GM12892 (cell line): ENCODE measurements at regions not wholly inside any gene's neighbourhood (a gene's known extent, or its start where the extent isn't known, plus 50 kb on each side); places are given as distances from the start of the nearest gene placed in this dataset.

Experiments used
- DNase-seq: peaks from one replicate; pipeline ENCODE4 v3.0.0; 2011; ENCODE audit not compliant: insufficient read length
- FAIRE-seq: peaks from 2 replicates; lab custom pipeline; 2011; peaks lifted over from hg19 to GRCh38; lab: Jason Lieb, UNC
- POLR2A ChIP-seq: IDR thresholded peaks from 2 replicates; pipeline ENCODE4 v1.6.1; 2011; ENCODE audit warnings: low read depth, low read length, control low read depth
- POLR2AphosphoS5 ChIP-seq: IDR thresholded peaks from 2 replicates; pipeline ENCODE4 v1.6.1; 2011; ENCODE audit warnings: low read depth, low read length, control low read depth
- TAF1 ChIP-seq: IDR thresholded peaks from 2 replicates; pipeline ENCODE4 v1.6.1; 2011; ENCODE audit warnings: low read depth, mild to moderate bottlenecking, control low read depth, low read length, borderline replicate concordance

DNA sequence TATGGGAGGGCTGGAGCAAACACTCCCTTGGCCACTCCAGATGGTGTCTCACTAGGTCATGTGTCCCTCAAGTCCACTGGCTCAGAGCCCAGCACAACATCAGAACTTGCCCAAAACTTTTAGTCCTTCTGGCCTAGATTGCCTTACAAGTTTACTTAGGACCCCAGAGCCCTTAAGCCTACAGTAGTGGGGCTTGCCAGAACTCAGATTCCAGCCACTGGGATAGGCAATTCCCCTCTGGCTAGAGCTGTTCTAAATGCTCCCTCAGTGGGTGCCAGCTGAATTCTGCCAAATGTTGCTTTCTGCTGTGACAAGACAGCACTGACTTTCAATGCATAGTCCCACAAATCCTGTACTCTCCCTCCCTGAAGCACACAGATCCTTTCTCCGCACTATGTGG, 331.1 kb downstream of the HTR7 start:
- no peak for FAIRE-seq
- TF ChIP-seq POLR2A (no peak), POLR2AphosphoS5 (no peak), TAF1 (no peak)
- no peak for DNase-seq

DNA sequence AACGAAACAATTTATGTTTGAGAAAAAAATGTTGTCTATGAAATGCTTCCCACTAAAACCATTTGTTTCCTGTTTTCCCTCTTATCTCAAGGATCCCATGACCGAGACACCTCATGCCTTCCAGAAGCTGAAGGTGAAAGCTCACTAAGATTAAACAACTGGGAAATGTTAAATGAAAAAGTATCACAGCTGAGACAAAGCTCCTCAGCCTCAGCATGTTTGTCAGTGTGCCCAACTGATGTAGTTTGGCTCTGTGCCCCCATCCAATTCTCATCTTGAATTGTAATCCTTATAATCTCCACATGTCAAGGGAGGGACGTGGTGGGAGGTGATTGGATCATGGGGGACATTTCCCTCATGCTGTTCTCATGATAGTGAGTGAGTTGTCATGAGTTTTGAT, 327.3 kb downstream of the HTR7 start:
- TF ChIP-seq POLR2A: no peak
- no peak for TF ChIP-seq TAF1
- TF ChIP-seq POLR2AphosphoS5: no peak
- DNase-seq: no peak
- FAIRE-seq: no peak

DNA sequence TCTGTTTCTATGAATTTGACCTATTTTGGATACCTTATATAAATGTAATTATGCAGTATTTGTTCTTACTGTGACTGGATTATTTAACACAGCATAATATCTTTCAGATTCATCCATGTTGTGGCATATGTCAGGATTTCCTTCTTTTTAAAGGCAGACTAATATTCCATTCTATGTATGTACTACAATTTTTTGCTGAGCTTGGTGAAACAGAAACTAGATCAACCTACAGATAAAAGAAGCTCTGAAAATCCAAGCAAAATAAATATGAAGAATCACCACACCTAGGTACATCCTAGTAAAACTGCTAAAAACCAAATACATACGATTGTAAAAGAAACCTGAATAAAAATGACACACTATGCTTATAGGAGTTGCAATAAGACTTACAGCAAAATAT, 300.5 kb downstream of the HTR7 start:
- FAIRE-seq (no peak), DNase-seq (no peak)
- no peak for TF ChIP-seq POLR2A
- no peak for TF ChIP-seq POLR2AphosphoS5
- no peak for TF ChIP-seq TAF1

DNA sequence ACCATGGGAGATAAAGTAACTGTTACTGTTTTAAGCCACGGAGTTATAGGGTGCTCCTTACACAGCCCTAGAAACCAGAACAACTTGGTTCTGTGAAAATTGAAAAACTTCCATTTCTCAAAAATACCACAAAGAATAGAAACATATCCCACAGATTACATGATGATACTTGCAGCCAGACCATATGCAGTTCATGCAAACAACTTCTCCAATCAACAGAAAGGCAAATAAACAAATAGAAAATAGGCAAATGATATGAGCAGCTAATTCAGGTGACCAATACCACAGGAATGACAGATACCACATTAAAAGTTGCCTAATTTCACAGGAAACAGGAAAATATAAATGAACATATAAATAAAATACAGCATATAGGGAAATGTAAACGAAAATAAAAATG, 297.5 kb downstream of the HTR7 start:
- DNase-seq (no peak), FAIRE-seq (no peak)
- TF ChIP-seq TAF1: no peak
- no peak for TF ChIP-seq POLR2A
- TF ChIP-seq POLR2AphosphoS5: no peak

DNA sequence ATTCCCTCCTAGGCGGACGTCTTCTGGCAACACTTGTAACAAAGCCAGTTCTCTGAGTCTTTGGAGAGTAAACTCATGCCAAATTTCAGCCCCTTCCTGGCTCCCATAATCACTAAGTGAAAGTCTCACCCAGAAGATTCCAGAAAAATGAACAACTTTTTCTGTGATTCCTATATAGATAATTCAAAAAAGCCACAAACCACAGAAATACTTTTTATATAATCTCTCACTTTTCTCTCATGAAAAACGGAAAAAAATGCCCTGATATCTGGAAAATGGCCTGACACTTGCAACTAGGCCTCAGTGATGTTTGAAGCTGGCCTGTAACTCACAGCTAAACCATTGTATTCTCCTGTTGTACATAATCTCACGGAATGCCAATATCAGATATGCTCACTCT, 296.2 kb downstream of the HTR7 start:
- no peak for TF ChIP-seq POLR2AphosphoS5
- TF ChIP-seq POLR2A: no peak
- TF ChIP-seq TAF1: no peak
- DNase-seq (no peak), FAIRE-seq (no peak)

DNA sequence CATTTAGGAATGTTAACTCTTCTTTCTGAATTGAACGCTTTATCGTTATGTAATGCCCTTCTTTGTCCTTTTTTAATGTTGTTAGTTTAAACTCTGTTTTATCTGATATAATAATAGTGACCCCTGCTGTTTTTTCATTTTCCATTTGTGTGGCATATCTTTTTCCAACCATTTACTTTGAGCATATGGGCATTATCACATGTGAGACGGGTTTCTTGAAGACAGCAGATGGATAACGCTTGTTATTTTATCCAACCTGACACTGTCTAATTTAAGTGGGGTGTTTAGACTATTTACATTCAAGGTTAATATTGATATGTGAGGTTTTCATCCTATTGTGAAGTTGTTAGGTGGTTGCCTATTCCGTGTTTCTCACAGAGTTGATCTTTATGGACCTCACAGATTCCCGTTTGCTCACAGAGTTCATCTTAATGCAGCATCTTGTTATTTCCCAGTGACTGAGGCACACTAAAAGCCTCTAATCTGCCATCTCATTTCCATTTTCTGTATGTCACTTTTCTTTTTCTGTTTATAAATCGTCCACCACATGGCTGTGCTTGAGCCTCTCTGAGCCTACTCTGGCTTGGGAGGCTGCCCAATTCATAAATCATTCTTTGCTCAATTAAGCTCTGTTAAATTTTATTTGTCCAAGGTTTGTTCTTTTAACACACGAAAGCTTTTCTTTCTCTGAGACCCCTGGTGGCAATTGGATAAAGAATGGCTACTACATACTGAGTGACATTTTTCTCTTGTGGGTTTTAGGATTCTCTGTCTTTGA, 286.2 kb downstream of the HTR7 start:
- FAIRE-seq (peak; percentile 70), DNase-seq (no peak)
- TF ChIP-seq POLR2A (no peak), TAF1 (no peak), POLR2AphosphoS5 (no peak)

DNA sequence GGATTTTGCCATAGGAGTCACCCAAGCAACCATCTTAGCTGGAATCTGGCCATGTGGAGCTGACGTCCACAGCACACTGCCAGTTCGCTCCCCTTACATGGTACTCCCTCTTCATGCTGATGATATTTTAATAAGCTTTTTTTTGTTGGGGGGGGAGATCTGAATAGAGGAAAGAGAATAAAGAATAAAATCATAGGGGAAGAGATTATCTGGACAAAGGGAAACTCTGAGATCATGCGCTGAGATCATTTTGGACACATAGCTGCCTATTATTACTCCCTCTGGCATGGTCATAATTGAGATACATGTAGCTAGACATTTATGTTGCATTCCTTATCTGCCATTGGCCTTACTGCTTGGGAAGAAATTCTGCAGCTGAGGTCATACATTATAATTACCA, 282.7 kb downstream of the HTR7 start:
- no peak for FAIRE-seq
- DNase-seq: no peak
- TF ChIP-seq TAF1 (no peak), POLR2AphosphoS5 (no peak), POLR2A (no peak)

DNA sequence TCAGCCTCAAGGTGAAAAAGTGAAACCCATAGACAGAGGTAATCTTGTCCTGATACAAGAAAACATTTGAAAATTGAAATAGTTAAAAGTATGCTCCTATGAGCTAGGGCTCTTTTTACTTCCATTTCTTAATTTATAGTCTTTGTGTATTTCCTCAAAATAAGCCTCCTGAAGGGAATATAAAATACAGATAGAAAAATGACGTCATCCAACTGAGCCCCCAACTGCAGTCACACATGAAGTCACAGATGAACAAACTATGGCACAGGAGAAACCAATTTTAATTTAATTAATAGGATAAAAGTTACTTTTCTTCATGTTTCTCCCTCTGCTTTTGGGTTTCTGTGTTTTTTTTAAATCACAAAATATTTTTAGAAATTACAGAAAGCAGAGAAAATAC, 280.3 kb downstream of the HTR7 start:
- TF ChIP-seq TAF1: no peak
- no peak for TF ChIP-seq POLR2AphosphoS5
- TF ChIP-seq POLR2A: no peak
- FAIRE-seq (no peak), DNase-seq (no peak)

DNA sequence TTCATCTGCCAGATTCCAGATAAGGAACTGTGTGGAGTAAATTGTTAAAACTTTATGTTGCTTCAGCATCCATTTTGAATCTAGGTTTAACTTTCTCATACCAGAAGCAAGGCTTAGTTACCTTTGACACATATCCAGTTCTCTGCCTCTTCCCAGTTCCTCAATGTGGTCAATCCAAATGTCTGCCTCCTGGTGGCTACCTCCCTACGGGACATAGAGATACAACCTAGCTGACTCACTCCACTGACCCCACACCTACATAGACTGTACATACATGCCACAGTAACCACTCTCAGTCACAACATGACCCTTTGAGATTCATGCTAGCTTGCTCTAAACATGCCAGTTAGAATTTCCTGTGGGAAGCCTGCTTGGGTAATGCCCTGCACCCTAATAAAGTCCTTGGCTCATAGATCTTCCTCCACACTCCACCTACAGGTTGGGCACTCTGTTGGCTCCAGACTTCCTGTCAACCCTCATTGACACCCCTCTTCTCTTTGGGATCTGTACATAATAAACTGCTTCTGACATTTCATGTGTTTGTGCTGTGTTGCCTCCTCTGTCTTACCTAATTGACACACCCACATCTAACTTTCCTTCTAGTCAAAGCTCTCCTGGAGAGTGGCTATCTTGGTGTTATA, 278.1 kb downstream of the HTR7 start:
- no peak for FAIRE-seq
- DNase-seq: no peak
- TF ChIP-seq TAF1 (no peak), POLR2AphosphoS5 (no peak), POLR2A (no peak)

DNA sequence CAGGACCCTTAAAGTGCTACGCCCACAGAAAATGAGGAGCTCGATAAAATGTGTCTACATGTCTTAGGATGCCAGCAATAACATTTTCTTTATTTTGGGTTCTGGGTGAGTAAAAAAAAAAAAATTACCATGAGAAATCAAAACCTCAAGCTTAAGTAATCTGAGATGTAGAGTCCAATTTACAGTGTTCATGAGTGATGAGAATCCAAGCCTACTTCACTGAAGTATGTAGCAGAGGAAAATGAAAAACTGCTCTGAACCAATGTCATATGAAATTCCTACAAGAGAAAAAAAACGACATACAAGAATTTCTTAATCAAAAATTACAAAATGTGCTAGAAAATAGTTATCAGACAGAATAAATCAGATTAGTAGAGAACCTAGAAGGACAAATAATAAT, 274.4 kb downstream of the HTR7 start:
- TF ChIP-seq TAF1: no peak
- no peak for TF ChIP-seq POLR2AphosphoS5
- TF ChIP-seq POLR2A: no peak
- FAIRE-seq (no peak), DNase-seq (no peak)

DNA sequence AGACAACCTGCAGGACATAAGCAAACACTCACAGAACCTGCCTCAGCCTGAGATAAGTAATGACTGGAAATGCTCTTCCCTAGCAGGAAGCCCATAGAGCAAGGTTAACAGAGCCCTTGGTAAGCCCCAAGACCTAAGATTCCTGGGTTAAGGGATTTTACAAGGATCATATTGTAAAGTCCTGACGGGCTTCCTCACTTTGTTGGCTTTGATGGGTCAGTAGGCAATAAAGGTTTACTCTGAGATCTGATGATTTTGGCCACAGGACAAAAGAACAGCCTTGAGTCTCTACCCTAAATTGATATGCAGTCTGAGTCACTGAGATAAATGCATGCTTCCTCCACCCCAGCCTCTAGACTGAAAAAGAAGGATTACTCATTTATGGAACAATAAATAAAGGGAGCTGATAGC, 270.8 kb downstream of the HTR7 start:
- no peak for TF ChIP-seq TAF1
- TF ChIP-seq POLR2AphosphoS5: no peak
- no peak for TF ChIP-seq POLR2A
- no peak for FAIRE-seq
- no peak for DNase-seq

DNA sequence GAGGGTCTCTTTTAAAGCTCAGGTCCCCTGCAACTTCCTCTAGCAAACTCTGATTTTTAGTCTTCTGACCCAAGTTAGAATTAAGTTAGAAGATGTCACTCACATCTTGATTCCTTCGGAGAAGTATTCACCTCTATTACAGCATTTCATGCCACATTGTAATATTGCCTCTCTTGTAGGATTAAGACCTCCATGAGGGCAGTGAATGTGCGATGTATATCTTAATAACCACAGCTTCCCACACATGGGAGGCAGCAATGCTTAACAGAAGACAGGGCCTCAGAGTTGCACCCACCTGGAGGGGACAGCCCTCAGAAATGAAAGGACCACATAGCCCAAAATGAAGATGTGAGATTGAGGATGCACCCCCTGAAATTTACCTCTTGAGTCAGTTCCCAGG, 270.3 kb downstream of the HTR7 start:
- FAIRE-seq: no peak
- DNase-seq: no peak
- TF ChIP-seq POLR2AphosphoS5: no peak
- TF ChIP-seq POLR2A: no peak
- TF ChIP-seq TAF1: no peak
